ENCODE measurements at regions not wholly inside any gene's neighbourhood (a gene's known extent, or its start where the extent isn't known, plus 50 kb on each side); places are given as distances from the start of the nearest gene placed in this dataset.
A peak's percentile ranks its signal among the peaks of the same experiment; 100 is the strongest.

- no peak for ATAC-seq
Observed at GRCh38 chr16:89027281-89027680, 50.3 kb upstream of the CBFA2T3 start.

DNA sequence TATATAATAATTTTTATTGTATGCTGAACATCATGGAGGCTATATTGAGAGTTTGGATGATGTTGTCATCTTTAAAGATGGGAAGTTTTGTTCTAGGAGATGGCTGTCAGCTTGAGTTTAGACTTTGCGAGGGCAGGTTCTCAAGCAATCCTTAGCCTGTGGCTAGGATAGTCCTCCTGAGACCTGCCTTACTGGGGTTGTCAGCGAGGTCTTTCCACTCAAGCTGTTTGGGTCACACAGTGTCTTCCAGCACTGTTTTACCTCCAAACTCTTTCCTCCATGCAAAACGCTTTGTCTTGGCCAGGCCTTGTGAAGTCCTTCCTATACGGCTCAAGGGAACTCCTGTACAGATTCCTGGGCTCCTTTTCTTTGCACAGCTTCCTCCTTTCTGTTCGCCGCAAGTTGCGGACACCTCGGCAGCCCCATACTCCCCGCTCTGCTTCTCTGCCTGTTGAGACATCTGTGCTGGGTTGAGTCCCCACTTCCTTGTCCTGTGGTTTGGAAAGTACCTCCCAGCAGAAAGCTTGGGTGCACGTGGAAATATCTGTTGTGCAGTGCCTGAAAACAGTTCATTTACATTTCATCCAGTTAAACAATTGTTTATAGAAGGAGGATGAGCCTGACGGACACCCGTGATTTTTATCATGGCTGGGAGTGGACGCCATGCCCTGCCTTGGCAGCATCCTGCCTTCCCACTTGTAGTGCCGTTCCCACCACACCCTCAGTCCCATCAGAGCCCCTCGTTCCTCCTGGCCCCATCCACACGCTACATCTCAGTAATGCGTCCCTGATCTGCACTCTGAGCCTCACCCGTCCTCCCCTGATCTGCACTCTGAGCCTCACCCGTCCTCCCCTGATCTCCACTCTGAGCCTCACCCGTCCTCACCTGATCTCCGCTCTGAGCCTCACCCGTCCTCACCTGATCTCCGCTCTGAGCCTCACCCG is 55.0 kb upstream of the CBFA2T3 start:
- ATAC-seq: peak; percentile 69

GRCh38 chr16:89033304-89033703 is 56.3 kb upstream of the CBFA2T3 start:
- ATAC-seq: no peak

DNA sequence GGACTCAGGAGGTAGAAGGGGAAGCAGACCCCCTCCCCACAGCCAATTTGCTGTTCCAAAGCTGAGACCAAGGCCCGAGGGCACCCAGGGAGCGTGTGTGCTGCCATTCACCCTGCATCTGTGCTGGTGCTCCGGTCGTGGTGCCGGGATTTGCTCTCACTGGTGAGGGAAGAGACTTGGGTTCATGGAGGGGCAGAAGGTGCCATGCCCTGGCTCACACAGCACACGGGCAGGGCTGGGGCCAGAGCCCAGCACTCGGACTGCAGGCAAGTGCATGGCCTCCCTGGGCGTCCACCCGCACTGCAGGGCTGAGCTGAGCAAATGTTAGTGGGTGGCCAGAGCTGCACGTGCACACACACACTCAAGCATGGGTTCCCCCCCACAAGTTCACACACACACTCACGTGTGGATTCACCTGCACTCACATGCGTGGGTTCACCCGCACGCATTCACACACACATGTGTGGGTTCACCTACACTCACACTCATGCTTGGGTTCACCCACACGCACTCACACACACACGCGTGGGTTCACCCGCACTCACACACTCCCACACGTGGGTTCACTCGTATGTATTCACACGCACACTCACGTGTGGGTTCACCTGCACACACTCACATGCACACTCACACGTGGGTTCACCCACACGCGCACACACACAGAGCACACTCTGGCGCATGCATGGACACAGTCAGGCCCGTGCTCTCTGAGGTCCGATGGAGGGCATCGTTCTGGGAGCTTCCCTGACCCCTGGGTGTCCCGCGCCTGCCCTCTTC is 57.0 kb upstream of the CBFA2T3 start:
- no peak for ATAC-seq

GRCh38 chr16:89034573-89034961 is 57.6 kb upstream of the CBFA2T3 start:
- ATAC-seq: no peak

DNA sequence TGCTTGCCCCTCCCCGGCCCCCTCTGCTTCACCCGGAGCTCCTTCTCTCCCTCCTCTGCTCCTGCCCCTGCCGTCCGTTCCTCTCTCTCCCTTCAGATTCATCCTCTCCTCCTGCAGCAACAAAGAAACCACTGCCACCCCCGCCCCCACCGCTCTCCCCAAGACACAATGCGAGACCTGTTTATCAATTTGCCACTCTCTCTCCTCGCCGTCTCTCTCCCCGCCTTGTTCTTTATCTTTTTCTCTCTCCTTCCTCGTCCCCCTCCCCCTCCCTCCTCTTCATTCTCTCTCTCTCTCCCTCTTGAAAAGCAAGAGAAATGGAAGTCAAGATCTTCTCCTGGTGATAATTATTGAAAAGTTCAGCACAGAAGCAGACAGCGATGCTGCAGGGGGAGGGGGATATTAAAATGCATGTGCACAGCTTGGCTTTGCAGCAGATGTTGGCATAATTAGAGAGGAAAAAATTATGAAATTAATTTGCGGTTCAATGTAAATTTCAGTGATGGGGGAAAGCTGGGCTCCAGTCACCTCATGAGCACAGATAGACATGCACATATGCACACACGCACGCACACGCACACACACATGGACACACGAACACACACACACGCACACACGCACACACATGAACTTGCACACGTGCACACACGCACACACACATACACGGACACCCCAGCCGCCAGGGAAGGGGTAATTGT is 58.1 kb upstream of the CBFA2T3 start:
- ATAC-seq: no peak

- no peak for ATAC-seq
Observed at GRCh38 chr16:89035669-89036570, 57.7 kb upstream of the ACSF3 start.

- no peak for ATAC-seq
Observed at GRCh38 chr16:89036776-89037175, 56.9 kb upstream of the ACSF3 start.

DNA sequence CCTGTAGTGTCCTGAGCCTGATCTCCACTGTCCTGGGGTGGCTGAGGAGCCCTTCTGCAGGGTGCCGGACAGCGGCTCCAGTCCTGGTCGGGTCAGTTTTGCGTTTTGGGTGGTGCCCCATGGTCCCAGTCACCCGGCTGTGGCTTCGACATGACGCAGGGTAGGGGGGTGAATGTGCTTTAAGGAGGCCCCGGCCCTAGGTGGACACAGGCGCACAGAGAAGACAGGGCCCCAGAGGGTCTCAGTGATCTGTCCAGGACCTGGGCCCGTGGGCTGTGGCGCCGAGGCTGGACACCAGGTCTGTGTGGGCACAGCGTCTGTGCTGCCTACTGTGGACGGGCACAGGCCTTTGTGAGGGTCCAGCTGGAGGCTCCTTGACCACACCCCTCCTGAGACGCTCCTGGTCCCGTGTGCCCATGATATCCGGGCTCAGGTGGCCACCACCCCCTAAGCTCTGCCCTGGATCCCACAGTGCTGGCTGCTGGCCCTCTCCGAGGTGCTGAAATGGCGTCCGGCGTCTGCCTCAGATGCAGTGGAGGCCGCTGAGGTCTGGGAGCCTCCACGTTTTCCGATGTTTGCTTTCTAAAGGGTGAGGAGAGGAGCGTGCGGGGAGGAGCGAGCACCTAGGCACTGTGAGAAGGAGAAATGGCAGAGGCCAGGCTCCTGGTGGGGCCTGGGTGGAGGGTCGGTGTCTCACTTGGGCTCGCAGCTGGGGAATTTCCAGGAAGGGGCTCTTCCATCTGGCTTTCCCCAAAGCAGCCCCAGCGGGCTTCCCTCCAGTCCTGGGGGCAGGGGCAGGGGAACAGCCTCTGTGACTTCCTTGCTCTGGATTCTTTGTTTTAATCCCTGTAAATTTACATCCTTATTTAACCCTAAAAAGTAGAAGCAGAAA is 56.1 kb upstream of the ACSF3 start:
- peak; percentile 39 for ATAC-seq

DNA sequence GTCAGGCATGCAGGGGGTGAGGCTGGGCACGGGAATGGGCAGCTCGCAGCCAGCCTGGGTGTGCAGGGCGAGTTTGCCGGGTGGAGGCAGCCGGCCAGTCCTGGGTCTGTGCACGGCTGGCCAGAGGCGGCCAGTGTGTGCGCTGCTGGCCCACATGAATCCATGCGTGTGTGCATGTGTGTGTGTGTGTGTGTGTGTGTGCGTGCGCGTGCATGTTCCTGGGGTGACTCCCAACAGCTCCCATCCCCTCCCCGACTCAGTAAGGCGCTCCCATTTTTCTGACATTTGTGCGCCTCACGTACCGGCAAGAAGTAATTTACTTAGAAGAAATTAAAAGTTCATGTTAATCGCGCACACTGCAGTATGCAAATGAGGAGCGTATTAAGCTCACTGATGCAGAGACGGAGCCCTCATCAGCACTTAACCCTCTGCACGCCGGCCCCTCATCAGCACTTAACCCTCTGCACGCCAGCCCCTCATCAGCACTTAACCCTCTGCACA is 55.4 kb upstream of the ACSF3 start:
- ATAC-seq: no peak

DNA sequence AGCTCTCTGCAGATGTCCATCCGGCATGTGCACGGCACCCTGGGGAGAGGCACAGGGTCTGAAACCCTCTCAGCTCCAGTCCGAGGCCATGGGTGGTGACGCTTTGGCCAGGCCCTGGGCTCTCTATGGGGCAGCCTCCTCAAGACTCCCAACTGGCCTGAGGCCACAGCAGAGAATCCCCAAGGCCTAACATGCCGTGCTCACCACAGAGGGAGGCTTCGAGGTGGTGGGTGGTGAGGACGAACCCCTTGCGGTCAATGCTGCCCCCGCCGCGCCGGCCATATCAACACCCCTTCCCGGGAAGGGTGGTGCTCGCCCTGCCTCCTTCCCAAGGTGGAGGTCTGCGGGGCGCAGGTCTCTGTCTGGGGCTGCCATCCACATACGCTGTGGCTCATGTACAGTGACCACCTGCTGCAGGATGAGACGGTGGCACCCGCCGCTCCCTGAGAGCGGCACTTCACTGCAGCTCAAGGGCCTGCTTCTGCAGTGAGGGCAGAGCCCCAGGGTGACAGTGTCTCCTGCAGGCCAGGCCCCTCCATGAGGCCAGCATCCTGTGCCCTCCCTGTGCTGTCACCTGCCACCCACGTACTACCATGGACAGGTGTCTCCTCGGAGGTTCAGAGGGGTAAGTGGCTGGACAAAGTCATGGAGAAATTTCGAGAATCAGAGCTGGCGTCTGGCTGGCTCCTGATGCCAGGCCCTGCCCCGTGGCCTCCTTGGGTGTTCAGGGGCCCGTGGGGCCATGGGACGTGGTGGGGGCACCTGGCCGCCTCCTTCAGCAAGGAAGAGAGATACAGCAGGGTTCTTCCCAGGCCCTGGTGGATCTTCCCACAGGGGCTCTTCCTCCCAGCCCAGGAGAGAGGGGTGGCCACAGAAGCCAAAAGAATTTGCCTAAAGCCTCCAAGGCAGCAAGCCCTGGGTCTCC is 54.6 kb upstream of the ACSF3 start:
- peak; percentile 16 for ATAC-seq

- ATAC-seq: no peak
Observed at GRCh38 chr16:89039756-89040155, 53.9 kb upstream of the ACSF3 start.

DNA sequence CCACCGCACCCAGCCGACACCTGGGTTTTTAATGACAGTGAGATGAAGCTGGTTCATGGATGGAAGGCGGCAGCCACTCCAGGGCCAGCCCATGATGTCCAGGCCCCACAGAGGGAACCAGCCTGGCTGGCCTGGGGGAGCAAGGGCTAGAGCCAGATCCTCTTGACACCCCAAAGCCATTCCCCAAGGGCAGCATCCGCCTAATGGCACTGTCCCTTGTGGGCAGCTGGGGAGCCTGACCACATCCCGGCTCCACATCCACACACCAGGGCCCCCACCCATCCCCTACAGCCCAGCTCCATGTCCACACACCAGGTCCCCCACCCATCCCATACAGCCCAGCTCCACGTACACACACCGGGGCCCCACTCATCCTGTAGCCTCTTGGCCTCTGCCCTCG is 53.3 kb upstream of the ACSF3 start:
- no peak for ATAC-seq

DNA sequence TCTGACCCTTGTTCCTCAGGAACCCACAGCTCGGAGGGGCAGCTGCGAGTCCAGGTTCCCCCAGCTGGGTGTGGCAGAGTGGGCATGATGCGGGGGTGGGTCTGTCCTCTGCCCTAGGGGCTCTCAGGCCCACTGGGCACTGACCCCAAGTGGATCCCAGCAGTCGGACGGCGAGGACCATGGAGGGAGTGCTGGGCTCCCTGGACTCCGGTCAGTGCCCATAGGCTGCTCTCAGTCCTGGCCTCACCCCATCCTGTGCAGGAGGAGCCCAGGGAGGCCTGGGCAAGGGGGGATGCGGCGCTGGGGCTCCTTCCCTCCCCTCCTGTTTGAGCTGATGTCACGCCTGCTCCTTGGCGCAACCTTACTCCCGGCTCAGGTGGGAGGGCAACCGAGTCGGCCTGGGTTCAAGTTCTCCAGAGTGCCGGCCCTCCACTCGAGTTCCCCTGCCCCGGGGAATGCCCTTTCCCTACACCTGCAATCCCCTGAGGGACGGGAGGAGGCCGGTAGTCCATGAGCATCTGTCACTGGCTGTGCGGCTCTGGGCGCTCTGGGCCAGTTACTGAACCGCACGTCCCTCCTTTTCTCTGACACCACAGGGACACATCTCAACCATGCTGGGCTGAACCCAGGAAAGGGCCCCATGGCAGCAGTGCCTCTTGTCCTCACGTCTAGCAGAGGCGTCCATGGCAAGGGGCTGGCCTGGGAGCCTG is 52.6 kb upstream of the ACSF3 start:
- no peak for ATAC-seq

DNA sequence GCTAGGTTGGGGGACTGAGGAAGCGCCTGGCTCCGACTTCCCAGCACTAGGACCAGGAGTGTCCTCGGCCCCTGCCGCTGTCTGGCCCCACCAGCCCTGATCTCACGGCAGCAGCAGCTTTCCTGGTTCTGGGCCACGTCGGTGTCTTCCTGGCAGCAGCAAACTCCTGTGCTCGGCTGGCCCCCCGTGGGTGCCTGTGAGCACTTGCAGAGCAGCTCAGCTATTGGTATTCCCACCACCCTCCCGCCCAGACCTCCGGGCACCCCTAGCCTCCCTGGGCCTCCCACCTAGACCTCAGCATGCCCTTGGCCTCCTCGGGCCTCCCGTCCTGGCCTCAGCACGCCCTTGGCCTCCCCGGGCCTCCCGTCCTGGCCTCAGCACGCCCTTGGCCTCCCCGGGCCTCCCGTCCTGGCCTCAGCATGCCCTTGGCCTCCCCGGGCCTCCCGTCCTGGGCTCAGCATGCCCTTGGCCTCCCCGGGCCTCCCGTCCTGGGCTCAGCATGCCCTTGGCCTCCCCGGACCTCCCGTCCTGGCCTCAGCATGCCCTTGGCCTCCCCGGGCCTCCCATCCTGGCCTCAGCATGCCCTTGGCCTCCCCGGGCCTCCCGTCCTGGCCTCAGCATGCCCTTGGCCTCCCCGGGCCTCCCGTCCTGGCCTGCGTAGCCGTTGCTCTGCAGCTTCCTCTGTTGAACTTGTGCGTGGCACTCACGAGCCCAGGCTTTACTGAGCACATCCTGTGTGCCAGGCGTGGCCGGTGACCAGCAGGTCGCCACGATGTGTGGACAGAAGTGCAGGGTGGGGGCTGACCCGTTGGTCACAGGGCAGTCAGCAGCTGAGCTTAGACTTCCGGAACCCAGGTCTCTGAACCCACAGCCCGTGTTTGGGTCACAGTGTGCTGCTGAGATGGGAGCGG is 51.8 kb upstream of the ACSF3 start:
- ATAC-seq: no peak

DNA sequence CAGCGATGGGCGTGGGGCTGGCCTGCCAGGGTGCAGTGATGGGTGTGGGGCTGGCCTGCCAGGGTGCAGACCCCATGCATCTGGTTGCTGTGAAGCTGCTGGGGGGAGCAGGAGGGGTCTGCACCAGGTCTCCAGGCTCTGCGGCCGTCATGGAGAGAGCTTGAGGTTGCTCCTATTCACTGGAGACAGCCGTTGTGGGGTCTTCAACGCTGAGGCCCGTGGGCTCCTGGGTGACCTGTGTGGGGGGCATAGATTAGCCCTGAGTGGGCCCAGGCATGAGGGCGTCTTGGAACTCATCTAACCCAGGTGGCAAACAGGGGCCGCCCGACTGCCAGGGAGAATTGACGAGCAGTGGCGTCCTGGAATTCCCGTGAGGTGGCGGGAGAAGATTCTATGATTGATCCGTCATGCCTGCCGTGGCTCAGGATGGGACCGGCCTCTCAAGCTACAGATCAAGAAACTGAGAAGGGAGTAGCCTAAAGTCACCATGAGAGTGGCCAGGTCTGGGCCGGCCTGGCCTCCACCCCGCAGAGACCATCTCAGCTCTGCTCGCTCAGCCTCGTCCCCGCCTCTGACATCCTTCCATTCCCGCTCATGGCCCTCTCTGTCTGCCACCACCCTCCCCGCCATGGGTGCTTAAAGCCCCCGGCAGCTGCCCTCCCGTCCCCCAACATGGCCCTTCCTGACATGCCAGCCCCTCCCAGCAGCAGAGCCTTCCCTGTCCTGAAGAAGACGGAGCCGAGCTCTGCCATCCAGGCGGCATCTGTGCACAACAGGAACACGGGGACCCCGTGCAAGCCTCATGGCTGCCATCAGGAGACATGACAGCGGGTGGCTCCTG is 50.7 kb upstream of the ACSF3 start:
- ATAC-seq: no peak
